ENCODE measurements at regions not wholly inside any gene's neighbourhood (a gene's known extent, or its start where the extent isn't known, plus 50 kb on each side); places are given as distances from the start of the nearest gene placed in this dataset.

- H3K36me3 ChIP-seq (ENCODE audit: control insufficient read depth in 2 of 3, insufficient read depth in 3 of 3, low read length in 3 of 3), result no peaks in the 10 kb centered on the region
- ATAC-seq (no peak), DNase-seq (no peak)
- H3K4me1 ChIP-seq (ENCODE audit: control insufficient read depth in 2 of 2, insufficient read depth in 2 of 2, low read length in 2 of 2), result no peaks in the 10 kb centered on the region
- H3K4me3 Mint-ChIP-seq, result no peak overlapping the region
- peaks cover 0 to 3% (median 0%) of the 10 kb centered on the region in 7 donors for H3K4me1 Mint-ChIP-seq
- CTCF ChIA-PET, result no interaction called here
- no peaks in the 10 kb centered on the region for H3K27me3 ChIP-seq (ENCODE audit: control insufficient read depth in 2 of 2, insufficient read depth in 2 of 2, low read length in 2 of 2)
- no peaks in the 10 kb centered on the region for H3K9me3 ChIP-seq (ENCODE audit: control insufficient read depth in 2 of 3, low read length in 3 of 3)
- peaks cover 7 to 26% (median 18%) of the 10 kb centered on the region in 5 donors for H3K27me3 Mint-ChIP-seq
- no peak overlapping the region for H3K27ac Mint-ChIP-seq
- no peaks in the 10 kb centered on the region for H3K36me3 Mint-ChIP-seq
- H3K9me3 Mint-ChIP-seq, result peaks cover 0 to 1% (median 0%) of the 10 kb centered on the region in 11 donors
- H3K4me3 ChIP-seq (ENCODE audit: low read length), result no peak overlapping the region
- intact Hi-C loops (cut with micrococcal nuclease), result no loop called here
- H3K27ac ChIP-seq (ENCODE audit: low read depth, low read length), result no peak overlapping the region
- POLR2A ChIA-PET, result no interaction called here
Measured at GRCh38 chr1:22256213-22256512, 113.3 kb upstream of the WNT4 start.

- no peak for DNase-seq
- Mint-ChIP-seq H3K27me3 (peaks cover 0 to 17% (median 9%) of the 10 kb centered on the region in 5 donors), H3K27ac (no peak overlapping the region), H3K4me3 (no peak overlapping the region), H3K4me1 (peaks cover 0 to 3% (median 0%) of the 10 kb centered on the region in 7 donors), H3K36me3 (no peaks in the 10 kb centered on the region), H3K9me3 (peaks cover 0 to 1% (median 0%) of the 10 kb centered on the region in 11 donors)
- ChIA-PET CTCF (no interaction called here), POLR2A (no interaction called here)
- intact Hi-C loops (cut with micrococcal nuclease), result no loop called here
- Histone ChIP-seq H3K9me3 (ENCODE audit: control insufficient read depth in 2 of 3, low read length in 3 of 3) (no peaks in the 10 kb centered on the region), H3K36me3 (ENCODE audit: control insufficient read depth in 2 of 3, insufficient read depth in 3 of 3, low read length in 3 of 3) (no peaks in the 10 kb centered on the region), H3K27ac (ENCODE audit: low read depth, low read length) (no peak overlapping the region), H3K27me3 (ENCODE audit: control insufficient read depth in 2 of 2, insufficient read depth in 2 of 2, low read length in 2 of 2) (no peaks in the 10 kb centered on the region), H3K4me1 (ENCODE audit: control insufficient read depth in 2 of 2, insufficient read depth in 2 of 2, low read length in 2 of 2) (no peaks in the 10 kb centered on the region), H3K4me3 (ENCODE audit: low read length) (no peak overlapping the region)
- ATAC-seq, result no peak
Measured at GRCh38 chr1:22257290-22258275, 114.7 kb upstream of the WNT4 start.

GRCh38 chr1:22258698-22259097 lies 115.8 kb upstream of the WNT4 start:
- ChIA-PET POLR2A (no interaction called here), CTCF (no interaction called here)
- H3K27ac Mint-ChIP-seq, result no peak overlapping the region

GRCh38 chr1:22259551-22260282 lies 116.8 kb upstream of the WNT4 start:
- Histone ChIP-seq H3K27ac (ENCODE audit: low read depth, low read length) (no peak overlapping the region), H3K36me3 (ENCODE audit: control insufficient read depth in 2 of 3, insufficient read depth in 3 of 3, low read length in 3 of 3) (no peaks in the 10 kb centered on the region), H3K4me3 (ENCODE audit: low read length) (no peak overlapping the region), H3K9me3 (ENCODE audit: control insufficient read depth in 2 of 3, low read length in 3 of 3) (no peaks in the 10 kb centered on the region), H3K4me1 (ENCODE audit: control insufficient read depth in 2 of 2, insufficient read depth in 2 of 2, low read length in 2 of 2) (no peaks in the 10 kb centered on the region), H3K27me3 (ENCODE audit: control insufficient read depth in 2 of 2, insufficient read depth in 2 of 2, low read length in 2 of 2) (no peaks in the 10 kb centered on the region)
- CTCF ChIA-PET, result no interaction called here
- peaks cover 0 to 8% (median 3%) of the 10 kb centered on the region in 5 donors for H3K27me3 Mint-ChIP-seq
- no peaks in the 10 kb centered on the region for H3K9me3 Mint-ChIP-seq
- ATAC-seq (no peak), DNase-seq (no peak)
- POLR2A ChIA-PET, result no interaction called here
- no peak overlapping the region for H3K27ac Mint-ChIP-seq
- H3K4me3 Mint-ChIP-seq, result no peak overlapping the region
- no peaks in the 10 kb centered on the region for H3K36me3 Mint-ChIP-seq
- H3K4me1 Mint-ChIP-seq, result peaks cover 0 to 8% (median 0%) of the 10 kb centered on the region in 7 donors
- intact Hi-C loops (cut with micrococcal nuclease), result no loop called here

More at GRCh38 chr1:22258698-22259097, 115.8 kb upstream of the WNT4 start:
- ATAC-seq, result no peak
- Histone ChIP-seq H3K27ac (ENCODE audit: low read depth, low read length) (no peak overlapping the region), H3K4me1 (ENCODE audit: control insufficient read depth in 2 of 2, insufficient read depth in 2 of 2, low read length in 2 of 2) (no peaks in the 10 kb centered on the region), H3K36me3 (ENCODE audit: control insufficient read depth in 2 of 3, insufficient read depth in 3 of 3, low read length in 3 of 3) (no peaks in the 10 kb centered on the region), H3K9me3 (ENCODE audit: control insufficient read depth in 2 of 3, low read length in 3 of 3) (no peaks in the 10 kb centered on the region), H3K4me3 (ENCODE audit: low read length) (no peak overlapping the region), H3K27me3 (ENCODE audit: control insufficient read depth in 2 of 2, insufficient read depth in 2 of 2, low read length in 2 of 2) (no peaks in the 10 kb centered on the region)
- peaks cover 0 to 8% (median under 1%) of the 10 kb centered on the region in 5 donors for H3K27me3 Mint-ChIP-seq
- DNase-seq, result no peak
- H3K9me3 Mint-ChIP-seq, result no peaks in the 10 kb centered on the region
- intact Hi-C loops (cut with micrococcal nuclease), result no loop called here
- no peak overlapping the region for H3K4me3 Mint-ChIP-seq
- no peaks in the 10 kb centered on the region for H3K36me3 Mint-ChIP-seq
- peaks cover 0 to 6% (median 0%) of the 10 kb centered on the region in 7 donors for H3K4me1 Mint-ChIP-seq

- H3K4me3 Mint-ChIP-seq, result no peak overlapping the region
- H3K4me1 Mint-ChIP-seq, result peaks cover 0 to 8% (median 0%) of the 10 kb centered on the region in 7 donors
- DNase-seq, result no peak
- Histone ChIP-seq H3K4me1 (ENCODE audit: control insufficient read depth in 2 of 2, insufficient read depth in 2 of 2, low read length in 2 of 2) (no peaks in the 10 kb centered on the region), H3K27ac (ENCODE audit: low read depth, low read length) (no peak overlapping the region), H3K27me3 (ENCODE audit: control insufficient read depth in 2 of 2, insufficient read depth in 2 of 2, low read length in 2 of 2) (no peaks in the 10 kb centered on the region), H3K36me3 (ENCODE audit: control insufficient read depth in 2 of 3, insufficient read depth in 3 of 3, low read length in 3 of 3) (no peaks in the 10 kb centered on the region), H3K4me3 (ENCODE audit: low read length) (no peak overlapping the region), H3K9me3 (ENCODE audit: control insufficient read depth in 2 of 3, low read length in 3 of 3) (no peaks in the 10 kb centered on the region)
- CTCF ChIA-PET, result no interaction called here
- no peaks in the 10 kb centered on the region for H3K9me3 Mint-ChIP-seq
- peaks cover 0 to 16% (median 3%) of the 10 kb centered on the region in 5 donors for H3K27me3 Mint-ChIP-seq
- H3K36me3 Mint-ChIP-seq, result no peaks in the 10 kb centered on the region
- intact Hi-C loops (cut with micrococcal nuclease), result no loop called here
- POLR2A ChIA-PET, result no interaction called here
- no peak overlapping the region for H3K27ac Mint-ChIP-seq
- ATAC-seq, result no peak
Measured at GRCh38 chr1:22260860-22261432, 118.0 kb upstream of the WNT4 start.

GRCh38 chr1:22261580-22261979 lies 118.7 kb upstream of the WNT4 start:
- no peaks in the 10 kb centered on the region for H3K27me3 ChIP-seq (ENCODE audit: control insufficient read depth in 2 of 2, insufficient read depth in 2 of 2, low read length in 2 of 2)
- POLR2A ChIA-PET, result no interaction called here

More at GRCh38 chr1:22261580-22261979, 118.7 kb upstream of the WNT4 start:
- H3K36me3 ChIP-seq (ENCODE audit: control insufficient read depth in 2 of 3, insufficient read depth in 3 of 3, low read length in 3 of 3), result no peaks in the 10 kb centered on the region
- no peak for ATAC-seq
- no peak overlapping the region for H3K4me3 ChIP-seq (ENCODE audit: low read length)
- peaks cover 0 to 8% (median 0%) of the 10 kb centered on the region in 7 donors for H3K4me1 Mint-ChIP-seq
- H3K9me3 ChIP-seq (ENCODE audit: control insufficient read depth in 2 of 3, low read length in 3 of 3), result no peaks in the 10 kb centered on the region
- H3K36me3 Mint-ChIP-seq, result no peaks in the 10 kb centered on the region
- intact Hi-C loops (cut with micrococcal nuclease), result no loop called here
- H3K27me3 Mint-ChIP-seq, result peaks cover 0 to 17% (median 3%) of the 10 kb centered on the region in 5 donors
- H3K27ac ChIP-seq (ENCODE audit: low read depth, low read length), result no peak overlapping the region
- DNase-seq, result no peak
- no peaks in the 10 kb centered on the region for H3K9me3 Mint-ChIP-seq
- no peaks in the 10 kb centered on the region for H3K4me1 ChIP-seq (ENCODE audit: control insufficient read depth in 2 of 2, insufficient read depth in 2 of 2, low read length in 2 of 2)
- H3K4me3 Mint-ChIP-seq, result no peak overlapping the region
- CTCF ChIA-PET, result no interaction called here
- H3K27ac Mint-ChIP-seq, result no peak overlapping the region
